Suprapubic skin (tissue), 3 donors: ENCODE measurements at regions not wholly inside any gene's neighbourhood (a gene's known extent, or its start where the extent isn't known, plus 50 kb on each side); places are given as distances from the start of the nearest gene placed in this dataset.

ENCODE experiments used
- POLR2A ChIP-seq, 2 donors: fragments of 450-650 bp; IDR thresholded peaks; one replicate each; pipeline ENCODE4 v1.6.1; 2017; ENCODE audit warnings: antibody characterized with exemption in 2 of 2, mild to moderate bottlenecking in 2 of 2, moderate library complexity in 2 of 2
- TF ChIP-seq, protein P1 (sequence below), 2 donors: fragments of 200-600 bp in 1 of 2; fragments of 450-650 bp in 1 of 2; sonication (generic) in 1 of 2; IDR thresholded peaks; one replicate each; pipeline ENCODE4 v1.5.1; 2016 to 2019; ENCODE audit warnings: antibody characterized with exemption in 2 of 2, mild to moderate bottlenecking in 1 of 2, moderate library complexity in 1 of 2

GRCh38 chr18:42156281-42156680, 201.2 kb downstream of the PIK3C3 start:
- TF ChIP-seq, protein P1, sequence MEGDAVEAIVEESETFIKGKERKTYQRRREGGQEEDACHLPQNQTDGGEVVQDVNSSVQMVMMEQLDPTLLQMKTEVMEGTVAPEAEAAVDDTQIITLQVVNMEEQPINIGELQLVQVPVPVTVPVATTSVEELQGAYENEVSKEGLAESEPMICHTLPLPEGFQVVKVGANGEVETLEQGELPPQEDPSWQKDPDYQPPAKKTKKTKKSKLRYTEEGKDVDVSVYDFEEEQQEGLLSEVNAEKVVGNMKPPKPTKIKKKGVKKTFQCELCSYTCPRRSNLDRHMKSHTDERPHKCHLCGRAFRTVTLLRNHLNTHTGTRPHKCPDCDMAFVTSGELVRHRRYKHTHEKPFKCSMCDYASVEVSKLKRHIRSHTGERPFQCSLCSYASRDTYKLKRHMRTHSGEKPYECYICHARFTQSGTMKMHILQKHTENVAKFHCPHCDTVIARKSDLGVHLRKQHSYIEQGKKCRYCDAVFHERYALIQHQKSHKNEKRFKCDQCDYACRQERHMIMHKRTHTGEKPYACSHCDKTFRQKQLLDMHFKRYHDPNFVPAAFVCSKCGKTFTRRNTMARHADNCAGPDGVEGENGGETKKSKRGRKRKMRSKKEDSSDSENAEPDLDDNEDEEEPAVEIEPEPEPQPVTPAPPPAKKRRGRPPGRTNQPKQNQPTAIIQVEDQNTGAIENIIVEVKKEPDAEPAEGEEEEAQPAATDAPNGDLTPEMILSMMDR (IDR thresholded peaks at IDR 0.05) = no peak
- TF ChIP-seq POLR2A (IDR thresholded peaks at IDR 0.05) = no peak
